ES-I3 (cell line): ENCODE measurements at regions not wholly inside any gene's neighbourhood (a gene's known extent, or its start where the extent isn't known, plus 50 kb on each side); places are given as distances from the start of the nearest gene placed in this dataset.

Experiments used
- H3K36me3 ChIP-seq: 2 replicates; pipeline ENCODE4 v1.6.1; 2013; ENCODE audit warnings: mild to moderate bottlenecking, low read length, control low read depth, moderate library complexity; ENCODE audit not compliant: insufficient read depth
- H3K4me1 ChIP-seq: 2 replicates; pipeline ENCODE4 v1.6.1; 2013; ENCODE audit warnings: mild to moderate bottlenecking, control low read depth, low read length; ENCODE audit not compliant: insufficient read depth
- H3K9ac ChIP-seq: 2 replicates; pipeline ENCODE4 v1.6.1; 2013; ENCODE audit warnings: low read depth, mild to moderate bottlenecking, low read length, moderate library complexity
- H3K9me3 ChIP-seq: 2 replicates; pipeline ENCODE4 v1.6.1; 2013; ENCODE audit warnings: mild to moderate bottlenecking, low read length, moderate library complexity; ENCODE audit not compliant: control insufficient read depth, insufficient read depth

DNA sequence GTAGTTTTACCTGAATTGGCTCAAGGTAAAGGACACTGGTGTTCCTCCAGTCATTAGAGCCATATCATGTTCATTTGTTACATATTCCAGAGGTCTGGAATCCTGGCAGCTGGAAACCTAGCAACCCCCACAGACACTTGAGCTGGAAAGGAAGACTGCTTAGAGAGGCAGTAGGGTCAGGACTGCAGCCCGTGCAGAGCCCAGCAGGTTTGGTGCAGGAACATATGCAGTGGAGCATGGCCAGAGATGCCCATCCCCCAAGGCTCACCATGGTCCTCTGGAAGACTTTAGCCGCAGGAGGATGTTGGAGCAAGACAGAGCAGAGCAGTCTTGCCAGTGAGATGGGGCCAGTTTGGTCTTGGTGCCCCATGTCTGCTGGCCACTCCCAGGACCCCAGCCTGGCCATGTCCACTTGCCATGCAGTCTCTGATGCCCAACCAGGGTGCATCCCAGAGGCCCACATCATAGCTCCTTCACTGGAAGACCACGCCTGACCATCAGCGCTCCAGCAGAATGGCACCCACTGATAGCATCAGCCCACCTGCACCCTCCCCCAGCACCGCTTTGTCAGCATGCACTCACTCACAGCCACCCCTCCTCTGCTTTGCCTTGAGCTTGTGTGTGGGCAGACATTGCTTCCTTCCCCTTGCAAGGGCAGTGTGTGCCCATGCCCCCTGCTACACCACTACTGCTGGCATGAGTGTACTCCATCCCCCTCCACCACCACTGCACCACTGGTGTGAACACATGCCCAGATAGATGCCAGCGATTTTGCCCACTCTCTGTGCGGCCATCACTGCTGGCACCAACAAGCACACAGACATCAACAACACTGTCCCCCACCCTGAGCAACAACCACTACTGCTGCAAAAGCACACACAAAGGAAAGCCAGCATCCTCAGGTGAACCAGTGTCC, 190.3 kb upstream of the SPOCK3 start:
- Histone ChIP-seq H3K36me3 (no peaks in the 10 kb centered on the region), H3K4me1 (peaks cover 4% of the 10 kb centered on the region; the same call in 1 of the 2 replicates), H3K9me3 (no peaks in the 10 kb centered on the region), H3K9ac (no peak overlapping the region)

DNA sequence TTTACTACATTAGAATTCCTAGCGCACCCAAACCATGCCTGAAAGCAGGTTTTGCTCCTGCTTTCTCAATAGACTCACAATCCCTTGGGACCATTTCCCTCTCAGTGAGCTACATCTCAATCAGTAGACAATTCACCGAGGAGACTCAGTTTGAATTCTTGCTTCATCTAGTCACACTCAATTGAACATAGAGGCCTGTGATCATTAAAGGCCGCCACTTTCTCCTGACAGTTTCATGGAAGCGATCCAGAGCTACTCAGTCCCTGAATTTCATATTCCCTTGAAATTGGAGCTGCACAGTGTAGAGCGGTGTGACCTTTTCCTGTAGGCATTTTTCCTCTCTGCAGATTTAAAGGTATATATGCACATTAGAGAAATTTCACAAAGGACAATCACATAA, 193.9 kb upstream of the SPOCK3 start:
- H3K36me3 ChIP-seq = no peaks in the 10 kb centered on the region
- H3K9ac ChIP-seq = no peak overlapping the region
- no peaks in the 10 kb centered on the region for H3K4me1 ChIP-seq
- H3K9me3 ChIP-seq = no peaks in the 10 kb centered on the region

DNA sequence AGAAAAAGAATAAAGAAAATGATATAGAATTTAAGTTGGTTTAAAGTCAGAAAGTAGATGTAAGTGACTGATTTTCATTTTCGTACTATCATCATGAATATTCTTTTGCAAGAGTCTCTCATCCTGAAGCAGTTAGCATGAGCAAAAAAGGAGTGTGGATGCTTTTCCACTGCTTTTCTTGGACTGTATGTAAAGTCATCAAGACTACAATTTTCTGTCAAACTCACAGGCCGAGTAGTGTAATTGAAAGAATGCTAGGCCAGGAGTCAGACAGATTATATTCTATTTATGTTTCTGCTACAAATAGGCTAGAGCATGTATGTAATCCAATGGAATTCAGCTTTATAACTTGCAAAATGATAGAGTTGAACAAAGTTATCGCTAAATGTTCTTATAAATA, 197.1 kb upstream of the SPOCK3 start:
- H3K9ac ChIP-seq = no peak overlapping the region
- H3K9me3 ChIP-seq = no peaks in the 10 kb centered on the region
- no peaks in the 10 kb centered on the region for H3K4me1 ChIP-seq
- no peaks in the 10 kb centered on the region for H3K36me3 ChIP-seq

DNA sequence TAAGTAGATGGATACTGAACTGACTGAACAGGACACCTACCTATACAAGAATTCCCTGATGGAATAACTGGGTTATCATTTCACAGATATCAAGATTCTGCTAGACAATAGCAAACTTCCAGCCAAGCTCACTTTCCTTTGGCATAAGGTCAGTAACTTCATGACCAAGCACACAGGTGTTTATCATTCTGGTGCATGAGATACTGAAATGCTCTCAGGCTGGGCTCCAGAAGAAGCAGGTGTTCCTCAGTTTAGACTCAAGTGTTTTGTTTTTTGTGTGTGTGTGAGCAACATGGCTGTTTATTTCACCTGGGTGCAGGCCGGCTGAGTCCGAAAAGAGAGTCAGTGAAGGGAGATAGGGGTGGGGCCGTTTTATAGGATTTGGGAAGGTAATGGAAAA, 201.5 kb upstream of the SPOCK3 start:
- Histone ChIP-seq H3K4me1 (no peaks in the 10 kb centered on the region), H3K9me3 (no peaks in the 10 kb centered on the region)

DNA sequence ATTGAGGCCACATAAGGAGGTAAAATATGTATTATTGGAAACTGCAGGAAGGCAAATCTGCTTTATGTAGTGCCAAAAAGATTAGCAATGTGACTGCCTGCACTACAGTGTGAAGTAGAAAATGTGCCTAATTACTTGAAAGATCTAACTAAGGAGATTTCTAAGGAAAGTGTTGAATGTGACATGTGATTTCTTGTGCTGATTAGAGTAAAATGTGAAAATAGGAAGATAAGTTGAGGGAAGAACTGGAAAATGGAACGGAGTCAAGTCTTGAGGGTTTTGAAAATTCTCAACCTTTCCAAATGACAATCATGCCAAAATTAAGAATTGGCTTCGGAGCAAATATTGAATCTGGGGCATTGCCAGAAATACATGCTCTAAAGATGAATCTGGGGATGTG, 209.5 kb upstream of the SPOCK3 start:
- Histone ChIP-seq H3K36me3 (no peaks in the 10 kb centered on the region), H3K9ac (no peak overlapping the region), H3K4me1 (no peaks in the 10 kb centered on the region), H3K9me3 (no peaks in the 10 kb centered on the region)

More for the DNA sequence above, 201.5 kb upstream of the SPOCK3 start:
- Histone ChIP-seq H3K36me3 (no peaks in the 10 kb centered on the region), H3K9ac (no peak overlapping the region)

DNA sequence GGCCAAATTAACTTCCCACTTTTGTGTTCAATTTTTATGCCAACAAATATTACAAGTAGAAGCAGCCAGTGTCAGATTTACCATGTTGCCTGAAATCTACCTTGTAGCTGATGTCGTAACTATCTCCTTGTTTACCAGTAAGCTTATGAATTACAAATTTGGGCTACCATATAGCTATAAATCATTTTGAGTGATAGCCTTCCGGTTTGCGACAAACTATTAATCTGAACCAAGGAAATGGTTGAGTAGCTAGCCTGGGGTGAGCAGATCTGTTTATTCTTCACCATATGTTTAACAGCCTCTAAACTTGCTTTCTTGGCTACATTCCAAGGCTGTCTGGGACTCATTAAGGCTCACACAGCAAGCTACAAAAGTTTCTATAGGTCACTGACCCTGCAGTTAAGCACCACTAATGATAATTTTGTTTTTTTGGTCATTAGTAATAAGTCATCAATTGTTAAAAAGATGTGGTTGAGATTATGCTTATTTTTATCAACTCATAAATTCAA, 218.7 kb upstream of the SPOCK3 start:
- H3K9me3 ChIP-seq = no peaks in the 10 kb centered on the region

DNA sequence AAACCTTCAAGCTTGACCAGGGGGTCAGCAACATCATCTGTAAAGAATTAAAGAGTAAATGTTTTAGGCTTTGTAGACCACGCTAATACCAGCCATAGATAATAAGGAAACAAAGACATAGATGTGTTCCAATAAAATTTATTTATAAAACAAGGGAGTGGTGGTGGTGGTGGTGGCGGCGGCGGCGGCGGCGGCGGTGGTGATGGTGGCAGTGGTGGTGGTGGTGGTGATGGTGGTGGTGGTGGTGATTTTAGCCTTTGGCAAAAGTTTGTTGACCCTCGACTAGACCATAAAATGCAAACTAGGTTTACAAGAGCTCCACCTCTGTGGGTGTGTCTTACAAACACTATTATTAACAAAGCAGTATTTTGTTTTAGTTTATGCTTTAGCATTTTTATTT, 222.3 kb upstream of the SPOCK3 start:
- no peaks in the 10 kb centered on the region for H3K9me3 ChIP-seq

More for the DNA sequence above, 218.7 kb upstream of the SPOCK3 start:
- no peak overlapping the region for H3K9ac ChIP-seq
- H3K4me1 ChIP-seq = no peaks in the 10 kb centered on the region
- no peaks in the 10 kb centered on the region for H3K36me3 ChIP-seq

DNA sequence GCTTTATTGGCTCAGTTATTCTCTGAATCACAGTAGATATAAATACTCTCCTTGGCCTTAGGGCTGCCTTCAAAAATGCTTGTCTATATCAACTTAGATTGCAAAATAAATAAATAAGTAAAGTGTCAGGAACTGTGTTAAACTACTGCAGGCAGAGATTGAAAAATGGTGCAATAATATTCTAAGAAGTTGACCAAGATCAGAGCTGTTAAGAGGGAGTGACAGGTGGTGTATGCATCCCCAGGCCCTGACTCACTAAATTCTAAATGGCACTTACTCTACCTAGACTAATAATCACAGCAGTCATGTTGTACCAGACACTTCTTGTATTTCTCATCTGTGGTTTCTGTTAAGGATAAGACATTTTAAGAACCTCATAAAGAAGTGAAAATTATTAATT, 235.1 kb upstream of the SPOCK3 start:
- Histone ChIP-seq H3K36me3 (no peaks in the 10 kb centered on the region), H3K9me3 (no peaks in the 10 kb centered on the region)

More for the DNA sequence above, 222.3 kb upstream of the SPOCK3 start:
- Histone ChIP-seq H3K9ac (no peak overlapping the region), H3K4me1 (no peaks in the 10 kb centered on the region), H3K36me3 (no peaks in the 10 kb centered on the region)

DNA sequence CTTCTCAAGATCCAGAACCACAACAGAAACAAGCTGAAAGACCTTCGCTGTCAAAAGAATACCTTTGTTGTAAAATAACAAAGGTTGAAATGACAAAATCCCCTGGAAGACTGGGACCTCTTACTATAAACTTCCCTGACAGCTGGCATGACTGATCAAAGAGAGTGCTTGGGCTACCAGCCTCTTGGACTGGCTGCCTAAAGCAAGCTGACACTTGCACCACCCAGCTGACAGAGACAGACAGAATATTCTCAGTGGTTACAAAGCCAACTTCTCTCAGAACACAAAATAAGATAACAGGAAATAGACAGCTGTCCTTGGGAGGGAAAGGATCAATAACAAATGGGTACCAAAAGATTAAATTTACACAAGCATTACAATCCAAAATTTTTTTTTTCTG, 241.7 kb upstream of the SPOCK3 start:
- no peaks in the 10 kb centered on the region for H3K36me3 ChIP-seq
- no peaks in the 10 kb centered on the region for H3K4me1 ChIP-seq
- H3K9ac ChIP-seq = no peak overlapping the region

More for the DNA sequence above, 235.1 kb upstream of the SPOCK3 start:
- Histone ChIP-seq H3K4me1 (no peaks in the 10 kb centered on the region), H3K9ac (no peak overlapping the region)

DNA sequence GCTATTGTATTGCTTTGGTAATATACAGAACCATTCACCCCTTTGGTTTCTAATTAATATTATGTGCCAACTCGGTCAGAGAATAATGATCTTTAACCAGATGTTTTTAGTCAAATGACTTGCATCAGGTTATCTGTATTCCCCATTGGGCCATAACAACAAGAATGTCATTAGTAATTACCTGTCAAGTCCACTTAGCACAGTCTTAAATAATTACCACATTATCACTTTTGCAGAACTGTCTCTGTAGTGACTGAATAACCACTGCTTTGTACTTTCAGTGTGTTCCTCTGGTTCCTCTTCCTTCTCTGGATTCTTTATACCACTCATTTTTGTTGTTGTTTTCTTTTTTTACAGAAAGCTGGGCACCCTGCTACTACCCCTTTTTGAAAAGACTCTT, 257.7 kb upstream of the SPOCK3 start:
- Histone ChIP-seq H3K9ac (no peak overlapping the region), H3K36me3 (no peaks in the 10 kb centered on the region), H3K9me3 (no peaks in the 10 kb centered on the region), H3K4me1 (no peaks in the 10 kb centered on the region)

More for the DNA sequence above, 241.7 kb upstream of the SPOCK3 start:
- no peaks in the 10 kb centered on the region for H3K9me3 ChIP-seq

DNA sequence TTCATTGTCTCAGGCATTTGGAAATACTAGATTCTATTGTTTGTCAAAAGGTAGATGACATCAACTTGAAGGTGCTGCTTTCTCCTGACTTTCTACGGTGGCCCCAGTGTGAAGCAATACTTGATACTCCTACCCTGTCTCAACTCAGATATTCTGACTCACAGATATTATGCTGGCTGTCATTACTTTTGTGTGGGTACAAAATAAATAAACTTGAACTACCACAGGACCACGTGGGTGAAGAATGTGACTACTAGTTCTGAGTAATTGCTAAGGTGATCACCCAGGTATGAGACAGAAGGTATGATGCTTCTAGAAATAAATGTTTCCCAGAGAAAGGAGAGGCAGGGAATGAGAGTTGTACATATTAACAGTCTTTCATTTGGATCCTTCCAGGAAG, 275.3 kb upstream of the SPOCK3 start:
- no peak overlapping the region for H3K9ac ChIP-seq
- no peaks in the 10 kb centered on the region for H3K4me1 ChIP-seq
- H3K9me3 ChIP-seq = no peaks in the 10 kb centered on the region
- H3K36me3 ChIP-seq = no peaks in the 10 kb centered on the region

DNA sequence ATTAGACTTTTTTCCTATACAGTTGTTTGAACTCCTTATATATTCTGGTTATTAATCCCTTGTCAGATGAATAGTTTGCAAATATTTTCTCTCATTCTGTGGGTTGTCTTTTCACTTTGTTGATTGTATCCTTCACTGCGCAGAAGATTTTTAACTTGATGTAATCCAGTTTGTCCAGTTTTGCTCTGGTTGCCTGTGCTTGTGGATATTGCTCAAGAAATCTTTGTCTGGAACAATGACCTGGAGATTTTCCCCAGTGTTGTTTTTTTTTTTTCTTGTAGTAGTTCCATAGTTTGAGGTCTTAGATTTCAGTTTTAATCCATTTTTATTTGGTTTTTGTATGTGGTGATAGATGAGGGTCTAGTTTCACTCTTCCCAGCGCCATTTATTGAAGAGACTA, 289.8 kb upstream of the SPOCK3 start:
- H3K4me1 ChIP-seq = no peaks in the 10 kb centered on the region
- no peaks in the 10 kb centered on the region for H3K36me3 ChIP-seq
- no peaks in the 10 kb centered on the region for H3K9me3 ChIP-seq
- no peak overlapping the region for H3K9ac ChIP-seq

DNA sequence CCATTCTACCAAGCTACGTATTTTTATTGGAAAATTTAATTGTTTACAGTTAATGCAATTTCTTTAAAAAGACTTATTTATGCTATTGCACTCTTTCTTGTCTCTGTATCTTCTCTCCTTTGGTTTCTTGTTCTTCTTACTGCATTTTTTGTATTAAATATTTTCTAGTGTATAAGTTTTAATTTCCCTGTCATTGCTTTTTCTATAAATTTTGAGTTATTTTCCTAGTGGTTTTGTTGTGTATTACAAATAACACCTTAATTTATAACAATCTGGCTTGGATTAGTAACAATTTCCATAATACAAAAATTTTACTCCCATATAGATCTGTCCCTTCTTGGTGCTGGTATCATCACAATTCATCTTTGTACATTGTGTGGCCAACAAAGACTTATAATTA, 303.5 kb upstream of the SPOCK3 start:
- Histone ChIP-seq H3K9me3 (no peaks in the 10 kb centered on the region; the same call in 1 of the 2 replicates), H3K9ac (no peak overlapping the region), H3K4me1 (no peaks in the 10 kb centered on the region), H3K36me3 (no peaks in the 10 kb centered on the region)

DNA sequence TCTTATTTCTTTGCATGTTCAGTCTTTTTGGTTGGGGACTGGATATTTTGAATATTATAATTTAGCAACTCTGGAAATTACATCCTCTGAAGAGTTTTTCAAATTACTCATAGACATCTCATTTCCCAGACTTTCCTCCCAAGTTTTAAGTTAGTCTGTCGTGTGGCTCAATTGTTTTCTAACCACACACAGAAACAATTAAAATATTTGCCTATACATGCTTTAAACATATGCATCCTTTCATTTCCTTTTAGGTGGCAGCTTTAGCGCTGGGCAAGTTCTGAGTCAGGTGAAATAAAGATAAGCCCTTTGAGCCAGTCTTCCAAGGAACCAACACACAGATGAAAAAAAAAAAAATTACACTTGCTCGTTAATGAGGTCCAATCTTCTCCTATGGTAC, 307.0 kb upstream of the SPOCK3 start:
- no peaks in the 10 kb centered on the region; the same call in 1 of the 2 replicates for H3K9me3 ChIP-seq
- H3K36me3 ChIP-seq = no peaks in the 10 kb centered on the region
- H3K4me1 ChIP-seq = no peaks in the 10 kb centered on the region
- no peak overlapping the region for H3K9ac ChIP-seq

DNA sequence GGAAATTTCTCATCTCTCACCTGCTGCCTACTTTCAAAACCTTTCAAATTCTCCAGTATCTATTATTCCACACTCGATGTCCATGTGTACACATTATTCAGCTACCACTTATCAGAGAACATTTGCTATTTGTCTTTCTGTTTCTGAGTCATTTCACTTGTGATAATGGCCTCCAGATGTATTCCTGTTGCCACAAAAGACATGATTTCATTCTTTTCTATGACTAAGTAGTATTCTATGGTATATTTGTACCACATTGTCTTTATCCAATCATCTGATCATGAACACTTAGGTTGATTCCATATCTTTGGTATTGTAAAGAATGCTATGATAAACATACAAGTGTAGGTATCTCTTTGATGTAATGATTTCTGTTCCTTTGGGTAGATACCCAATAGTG, 310.1 kb upstream of the SPOCK3 start:
- H3K36me3 ChIP-seq = no peaks in the 10 kb centered on the region
- no peak overlapping the region for H3K9ac ChIP-seq
- no peaks in the 10 kb centered on the region; the same call in 1 of the 2 replicates for H3K9me3 ChIP-seq
- H3K4me1 ChIP-seq = no peaks in the 10 kb centered on the region
